Activated CD4-positive, alpha-beta T cell treated with anti-CD3 and anti-CD28 coated beads, Interleukin-2, amount 50 U/mL, for 1 hour (primary cell): ENCODE measurements at regions not wholly inside any gene's neighbourhood (a gene's known extent, or its start where the extent isn't known, plus 50 kb on each side); places are given as distances from the start of the nearest gene placed in this dataset.

Experiments
- DNase-seq: peaks from one replicate; pipeline ENCODE4 v3.0.0-alpha.2; 2020

DNA sequence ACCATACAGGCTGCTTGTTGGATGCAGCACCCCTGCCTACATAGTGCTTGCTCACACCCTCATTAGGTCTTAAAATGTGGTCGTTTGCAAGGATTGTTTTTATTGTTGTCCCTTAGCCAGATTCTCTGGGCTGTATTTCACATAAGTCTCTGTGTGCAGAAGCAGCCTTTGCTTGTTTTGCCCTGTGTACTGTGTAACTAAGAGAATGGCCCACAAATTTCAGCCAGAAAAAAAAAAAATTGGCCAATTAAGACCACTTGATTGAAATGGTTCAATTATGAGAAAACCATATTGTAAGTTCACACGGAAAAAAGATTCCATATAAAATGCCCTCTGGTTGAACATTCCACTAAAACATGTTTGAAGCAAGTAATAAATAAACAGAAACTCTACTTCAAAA is 377.1 kb upstream of the SOX11 start:
- DNase-seq: no peak

DNA sequence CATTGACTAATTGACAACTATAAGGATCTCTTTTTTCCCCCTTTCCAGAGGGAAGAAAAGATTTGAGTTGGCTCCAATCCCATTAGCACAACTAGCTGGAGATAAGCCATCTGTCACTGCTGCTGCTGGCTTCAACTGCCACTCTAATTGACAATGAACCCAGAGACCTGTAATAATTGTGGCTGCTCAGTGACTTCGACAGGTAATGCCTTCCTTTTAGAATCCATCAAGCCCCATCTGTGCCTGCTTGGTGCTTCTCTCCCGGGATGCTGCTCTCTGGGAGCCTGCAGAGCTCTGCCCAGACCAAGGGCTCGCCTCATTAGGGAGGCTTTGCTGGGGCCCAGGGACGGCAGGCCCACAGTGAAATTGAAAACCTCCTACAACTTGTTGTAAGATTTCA is 376.7 kb upstream of the SOX11 start:
- no peak for DNase-seq

DNA sequence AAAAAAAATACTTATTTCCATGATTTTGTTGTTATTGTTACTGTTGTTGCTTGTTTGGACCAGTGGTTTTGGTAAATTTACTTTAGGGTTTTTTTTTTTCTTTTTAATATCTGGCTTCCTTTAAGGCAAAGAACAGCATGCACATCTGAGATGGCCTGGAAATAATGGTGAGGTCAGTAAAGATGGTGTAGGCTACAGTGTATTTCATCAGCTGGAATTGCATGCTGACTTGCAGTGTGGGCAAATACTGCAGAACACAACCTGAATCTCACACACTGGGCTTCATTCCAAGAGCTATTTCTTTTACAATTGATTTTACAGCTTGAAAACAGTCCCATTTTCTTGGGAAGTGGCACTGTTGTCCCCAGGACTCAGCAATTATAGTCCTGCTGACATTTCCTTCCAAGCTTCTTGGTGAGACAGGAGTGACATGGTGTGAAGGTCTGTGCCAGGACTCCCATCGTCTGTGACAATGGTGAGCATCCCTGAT is 376.1 kb upstream of the SOX11 start:
- no peak for DNase-seq

DNA sequence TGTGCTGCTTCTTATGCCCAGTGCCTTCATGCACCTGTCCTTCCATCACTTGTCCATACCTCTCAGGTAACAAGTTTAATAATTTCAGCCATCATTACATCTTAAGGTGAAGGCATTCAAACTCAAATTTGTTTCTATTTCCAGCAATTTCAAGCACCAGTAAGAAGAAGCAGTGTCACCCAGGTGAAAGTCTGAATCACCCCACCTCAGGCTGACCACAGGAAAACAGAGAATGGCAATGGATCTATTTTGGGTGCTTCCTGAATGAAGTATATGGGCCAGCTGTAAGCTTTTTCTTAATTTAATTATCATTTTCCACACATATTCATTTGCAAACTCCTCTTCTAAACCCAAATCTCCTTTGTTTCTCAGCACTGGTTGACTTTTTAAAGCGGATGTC is 372.7 kb upstream of the SOX11 start:
- DNase-seq: no peak

DNA sequence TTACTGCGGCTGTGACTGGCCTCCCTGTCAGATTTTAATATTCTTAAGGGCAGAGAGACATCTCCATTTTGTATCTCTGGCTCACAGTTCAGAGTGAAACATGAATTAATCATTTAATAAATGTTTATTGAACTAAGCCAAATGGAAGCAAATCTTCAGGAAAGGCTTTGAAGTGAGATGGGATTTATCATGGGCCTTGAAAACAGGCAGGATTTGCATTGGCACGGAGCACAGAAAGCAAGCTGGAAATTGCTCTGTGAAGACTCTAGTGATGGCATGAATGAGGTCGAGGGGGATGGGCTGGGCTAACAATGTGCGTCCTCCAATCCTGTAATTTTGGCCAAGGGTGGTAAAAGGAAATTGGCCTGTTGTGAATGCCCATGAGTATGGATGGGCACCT is 369.8 kb upstream of the SOX11 start:
- DNase-seq: no peak

DNA sequence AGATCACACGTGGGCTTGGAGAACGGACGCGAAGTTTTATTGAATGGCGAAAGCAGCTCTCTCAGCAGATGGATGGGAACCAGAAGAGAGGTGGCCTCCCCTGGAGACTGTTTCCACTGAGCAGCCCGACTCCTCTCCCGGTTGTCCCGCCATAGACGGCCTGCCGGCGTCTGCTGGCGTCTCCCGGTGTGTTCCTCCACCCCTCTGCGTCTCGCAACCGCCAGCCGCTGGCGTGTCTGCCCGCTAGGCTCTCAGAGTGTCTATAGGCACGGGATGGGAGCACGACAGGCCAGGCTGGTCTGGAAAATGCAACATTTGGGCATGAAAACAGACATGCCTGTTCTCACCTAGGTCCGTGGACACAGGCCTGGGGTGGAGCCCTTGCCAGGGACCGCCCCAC is 366.7 kb upstream of the SOX11 start:
- no peak for DNase-seq

DNA sequence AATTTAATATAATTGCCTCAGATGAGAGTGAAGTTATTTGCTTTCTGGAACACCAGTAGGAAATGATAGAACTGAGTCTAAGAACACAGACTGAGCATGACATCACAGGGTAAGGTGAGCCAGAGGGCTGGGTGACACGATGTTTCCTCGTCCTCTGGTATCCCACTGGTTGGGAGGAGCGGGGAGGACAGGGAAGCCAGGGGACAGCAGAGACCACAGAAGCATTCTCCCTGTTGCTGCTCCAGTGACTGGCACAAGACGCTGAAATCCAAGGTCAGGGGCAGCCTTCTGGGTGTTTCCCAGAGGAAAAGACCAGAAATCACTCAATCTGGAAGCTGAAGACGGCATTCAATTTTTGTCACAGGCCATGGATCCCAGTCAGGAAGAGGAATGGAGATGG is 363.4 kb upstream of the SOX11 start:
- no peak for DNase-seq

DNA sequence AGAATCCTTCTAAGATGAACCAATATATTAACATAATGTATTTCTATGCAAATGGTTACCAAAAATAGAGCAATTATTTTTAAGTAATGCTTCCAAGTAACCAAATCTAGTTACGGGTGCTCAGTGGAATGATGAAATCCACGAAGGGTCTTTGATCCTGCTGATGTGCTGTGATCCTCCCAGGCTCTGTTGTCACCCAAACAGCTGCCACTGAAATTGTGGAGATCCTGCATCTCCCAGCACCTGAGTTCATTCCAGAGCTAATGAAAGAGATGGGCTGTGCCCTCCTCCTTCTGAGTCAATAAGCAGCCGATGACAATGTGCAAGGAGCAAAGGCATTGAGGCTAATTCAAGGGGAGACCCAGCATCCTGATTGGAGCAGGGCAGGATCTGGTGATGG is 362.4 kb upstream of the SOX11 start:
- DNase-seq: no peak

DNA sequence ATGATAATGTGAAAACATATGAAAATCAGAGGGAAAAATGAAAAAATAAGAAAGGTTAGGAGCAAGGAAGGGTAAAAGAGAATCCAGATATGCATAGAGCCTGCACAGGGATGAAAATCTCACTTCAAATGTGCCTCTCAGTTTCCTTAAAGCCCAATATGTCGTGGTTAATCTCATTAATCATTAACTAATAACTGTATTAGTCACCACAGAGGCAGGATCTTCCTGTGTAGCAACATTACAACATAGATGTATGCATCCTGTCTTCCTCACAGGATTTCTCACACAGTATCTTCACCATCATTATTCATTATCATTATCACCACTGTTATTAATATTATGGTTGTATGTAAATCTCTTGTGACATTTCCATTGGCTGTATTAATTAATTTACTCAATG is 361.2 kb upstream of the SOX11 start:
- no peak for DNase-seq

DNA sequence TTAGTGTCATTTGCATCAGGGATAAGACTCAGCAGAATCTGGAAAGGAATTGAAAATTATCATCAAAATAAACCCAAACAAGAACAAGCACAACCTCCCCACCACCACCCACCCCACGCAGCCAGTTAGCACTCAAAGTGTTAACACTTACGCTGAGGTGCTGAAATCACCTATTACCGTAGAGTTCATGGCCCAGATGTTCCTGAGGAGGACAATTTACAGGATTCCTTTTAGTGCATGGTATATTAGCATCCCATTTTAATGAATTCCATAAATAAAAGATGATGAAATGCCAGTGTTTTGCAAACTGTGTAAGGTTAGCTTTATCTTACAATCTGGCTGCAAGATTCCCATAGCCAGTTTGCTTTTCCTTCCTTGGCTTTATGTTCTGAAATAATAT is 359.3 kb upstream of the SOX11 start:
- DNase-seq: no peak

DNA sequence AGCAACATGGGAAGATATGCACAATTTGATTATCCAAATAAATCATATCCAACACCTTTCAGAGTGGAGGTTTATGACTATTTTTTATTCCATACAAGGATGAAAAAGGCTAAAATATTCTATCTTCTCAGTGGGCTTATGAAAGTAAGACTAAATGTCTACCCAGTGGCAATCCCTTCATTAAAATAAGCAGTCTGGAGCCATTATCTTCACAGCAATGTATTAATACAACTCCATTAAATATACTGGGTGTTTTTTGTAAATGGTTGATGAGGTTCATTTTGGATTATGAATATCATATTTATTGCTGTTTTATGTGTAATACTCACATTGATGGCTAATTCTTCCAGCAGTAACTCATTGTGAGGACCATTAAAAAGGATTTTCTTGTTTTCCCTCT is 352.7 kb upstream of the SOX11 start:
- no peak for DNase-seq

DNA sequence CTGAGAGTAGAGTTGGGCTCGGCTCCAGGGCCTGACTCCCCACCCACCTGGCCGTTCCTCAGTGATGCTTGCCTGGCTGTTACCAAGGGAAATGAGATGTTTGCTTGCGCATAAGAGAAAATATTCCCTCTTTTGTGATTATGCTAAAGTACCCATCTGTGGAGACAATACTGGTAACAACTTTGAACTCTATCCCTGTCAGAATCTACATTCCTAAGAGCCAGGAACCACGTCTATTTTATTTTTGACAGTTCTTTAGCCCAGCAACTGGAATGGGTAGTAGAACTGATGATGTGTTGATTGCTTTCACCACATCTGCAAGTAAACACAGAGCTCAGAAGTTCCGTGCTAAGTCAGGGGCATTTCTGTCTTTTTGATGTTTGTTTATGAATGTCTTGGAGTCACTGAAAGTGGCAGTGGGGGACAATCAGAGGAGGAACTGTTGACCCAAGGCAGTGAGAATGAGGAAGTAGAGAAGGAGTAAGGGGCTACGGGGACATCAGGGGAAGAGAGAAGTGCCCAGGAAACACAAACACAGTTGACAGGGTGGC is 348.3 kb upstream of the SOX11 start:
- DNase-seq: no peak

DNA sequence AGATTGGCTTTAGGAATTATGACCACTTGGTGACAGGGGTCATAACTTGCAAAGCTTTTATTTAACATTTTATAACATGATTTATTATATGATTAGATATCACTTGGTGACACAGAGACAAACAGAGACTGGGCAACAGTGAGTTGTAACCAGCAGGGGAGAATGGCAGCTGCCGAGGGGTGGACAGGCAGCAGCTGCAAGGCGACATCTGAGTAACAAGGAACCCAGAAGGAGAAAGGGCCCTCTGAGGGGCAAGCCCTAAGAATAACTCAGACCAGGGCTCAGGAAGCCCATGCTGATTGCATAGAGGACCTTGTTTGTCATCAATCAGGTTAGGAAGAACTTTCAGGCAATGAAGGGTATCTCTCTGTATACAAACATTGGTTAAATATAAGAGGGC is 339.9 kb upstream of the SOX11 start:
- DNase-seq: no peak

DNA sequence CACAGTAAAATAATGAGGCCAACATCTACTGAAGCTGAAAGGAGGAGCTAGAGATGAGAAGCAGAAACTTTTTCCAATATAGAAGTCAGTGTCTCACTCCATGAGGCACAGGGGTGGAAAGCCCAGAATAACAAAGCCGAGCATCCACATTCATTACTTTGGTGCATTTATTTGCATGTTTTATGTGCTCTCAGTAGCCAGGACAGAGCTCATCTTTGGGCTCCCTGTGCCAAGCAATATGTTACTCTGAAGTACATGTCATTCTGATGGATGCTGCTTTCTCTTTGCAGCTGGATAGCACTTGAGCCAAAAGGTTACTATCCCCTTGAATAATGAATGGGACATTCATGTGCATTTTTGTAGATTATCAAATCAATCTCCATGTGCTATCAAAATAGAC is 338.6 kb upstream of the SOX11 start:
- DNase-seq: no peak

DNA sequence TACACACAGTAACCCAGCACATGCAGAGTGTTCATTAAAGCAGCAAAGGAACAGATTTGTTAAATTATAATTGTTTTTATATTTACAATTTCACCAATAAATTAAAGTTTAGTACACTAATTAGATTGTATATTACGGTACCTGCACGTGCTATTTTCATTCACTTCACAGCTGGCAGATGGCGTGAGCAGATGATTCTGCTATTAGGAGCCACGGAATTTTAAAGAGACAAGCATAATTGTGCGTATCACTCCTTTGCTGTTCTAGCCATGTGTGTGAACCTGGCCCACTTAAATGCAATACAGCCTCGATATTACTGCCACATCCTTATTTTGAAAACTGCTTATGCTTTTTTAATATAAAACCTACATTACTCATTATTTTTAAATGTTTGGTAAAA is 332.8 kb upstream of the SOX11 start:
- no peak for DNase-seq

DNA sequence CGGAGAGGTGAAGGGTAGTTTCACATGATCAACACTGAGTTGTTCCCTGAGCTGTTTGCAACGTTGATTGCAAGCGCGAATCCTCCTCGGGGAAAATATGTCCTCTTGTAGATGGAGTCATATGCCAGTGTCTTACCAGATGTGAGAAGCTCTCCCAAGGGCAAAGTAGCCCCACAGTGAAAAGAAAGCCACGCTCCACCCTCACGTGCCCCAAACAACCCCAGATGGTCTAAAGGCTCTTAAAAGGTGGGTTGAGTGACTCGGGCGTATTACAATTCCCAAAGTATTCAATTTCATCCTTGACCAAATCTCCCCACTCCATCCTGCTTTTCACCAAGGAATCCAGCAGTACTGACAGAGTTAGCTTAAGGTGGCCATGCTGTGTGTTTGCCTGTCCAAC is 332.1 kb upstream of the SOX11 start:
- no peak for DNase-seq

DNA sequence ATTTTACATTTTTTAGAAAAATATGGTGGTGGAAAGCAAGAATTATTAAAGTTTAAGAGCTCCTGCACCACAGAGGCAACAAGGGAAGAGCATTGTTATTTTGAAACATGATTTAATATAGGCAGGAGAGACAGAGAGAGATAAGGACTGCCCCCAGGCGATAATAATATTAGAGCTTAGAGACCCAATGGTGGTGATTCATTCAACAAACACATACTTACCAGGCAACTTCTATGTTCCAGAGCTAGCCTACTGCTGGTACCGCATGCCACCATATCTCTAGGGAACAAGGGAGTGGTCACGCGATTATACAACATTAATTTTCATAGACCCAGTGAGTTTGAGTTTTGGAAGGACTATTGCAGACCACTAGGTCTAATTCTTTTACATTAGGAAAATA is 327.8 kb upstream of the SOX11 start:
- no peak for DNase-seq

DNA sequence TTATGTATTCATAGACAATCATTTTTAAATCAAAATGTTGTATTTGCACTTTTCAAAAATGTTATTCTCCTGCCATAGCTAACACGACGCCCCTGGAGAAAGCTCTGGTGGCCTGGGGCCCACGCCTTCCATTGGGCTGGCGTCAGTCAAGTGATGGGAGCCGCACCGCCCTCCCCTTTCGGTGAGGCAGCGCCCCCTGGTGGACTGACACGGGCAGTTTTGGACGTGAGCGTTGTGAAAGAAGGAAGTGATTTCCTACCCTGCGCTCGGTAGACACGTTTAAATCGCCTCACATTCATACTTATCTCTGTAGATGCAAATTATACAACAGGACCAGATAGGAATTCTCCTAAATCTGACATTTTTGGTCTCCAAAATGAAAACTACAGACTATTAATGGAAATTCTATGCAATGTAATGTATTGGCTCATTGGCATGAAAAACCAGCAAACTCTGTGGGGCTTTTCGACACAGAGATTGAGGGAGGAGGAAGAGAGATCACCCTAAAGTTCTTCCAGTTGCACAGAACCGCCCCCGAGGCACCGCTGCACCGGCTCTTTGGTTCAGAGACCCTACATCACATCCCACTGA is 326.2 kb upstream of the SOX11 start:
- DNase-seq: peak; percentile 6

DNA sequence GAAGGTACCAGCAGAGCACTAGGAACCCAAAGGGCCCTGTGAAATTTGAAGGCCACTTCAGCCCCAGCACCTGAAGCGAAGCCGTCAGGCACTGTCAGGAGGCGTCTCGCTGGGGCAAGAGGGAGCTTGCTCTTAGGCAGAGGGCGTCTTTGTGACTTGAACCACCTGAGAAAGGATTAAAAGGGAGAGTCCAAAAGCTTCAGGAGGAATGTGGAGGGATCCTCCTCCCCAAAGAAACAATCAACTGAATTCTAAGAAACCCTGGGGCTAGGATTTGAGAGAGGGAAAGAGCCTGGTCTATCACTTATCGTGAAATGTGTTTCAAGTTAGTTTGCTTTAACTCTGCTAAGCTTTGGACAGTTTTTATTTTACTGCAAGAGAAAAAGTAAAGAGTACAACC is 324.9 kb upstream of the SOX11 start:
- no peak for DNase-seq

DNA sequence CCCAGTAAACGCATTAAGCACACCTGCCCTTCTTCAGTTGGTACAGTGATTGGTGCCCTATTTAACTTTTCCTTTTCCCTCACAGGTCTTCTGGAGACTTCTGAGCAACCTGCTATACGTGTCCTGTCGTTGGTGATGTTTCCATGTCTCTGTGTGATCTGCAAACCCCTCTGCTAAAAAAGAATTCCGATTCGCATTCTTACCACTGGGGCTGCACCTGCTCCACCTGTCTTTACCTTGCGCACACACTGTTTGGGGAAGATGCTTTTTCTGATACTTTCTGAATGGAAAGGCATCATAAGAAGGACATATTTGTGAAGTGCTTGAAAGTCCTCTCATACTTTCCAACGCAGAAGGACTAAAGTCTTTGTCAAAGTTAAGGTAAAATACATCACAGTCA is 323.9 kb upstream of the SOX11 start:
- no peak for DNase-seq

DNA sequence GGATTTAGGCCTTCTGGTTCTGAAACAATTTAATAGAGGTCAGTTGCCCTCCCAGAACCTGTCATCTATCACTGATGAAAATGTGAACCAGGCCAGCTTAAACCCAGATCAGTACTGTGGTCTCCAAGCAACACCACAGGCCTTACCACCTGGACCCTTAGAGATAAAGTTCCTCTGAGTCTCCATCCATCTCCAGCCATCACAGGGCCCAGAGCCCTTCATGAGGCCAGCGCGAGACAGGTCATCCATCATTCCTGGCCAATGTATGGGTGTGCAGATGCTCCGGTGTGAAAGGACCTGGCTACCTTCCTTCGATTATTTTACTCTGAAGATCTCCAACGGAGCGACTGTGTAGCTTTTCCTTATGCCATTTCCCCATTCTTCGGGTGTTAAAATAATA is 322.7 kb upstream of the SOX11 start:
- DNase-seq: no peak

DNA sequence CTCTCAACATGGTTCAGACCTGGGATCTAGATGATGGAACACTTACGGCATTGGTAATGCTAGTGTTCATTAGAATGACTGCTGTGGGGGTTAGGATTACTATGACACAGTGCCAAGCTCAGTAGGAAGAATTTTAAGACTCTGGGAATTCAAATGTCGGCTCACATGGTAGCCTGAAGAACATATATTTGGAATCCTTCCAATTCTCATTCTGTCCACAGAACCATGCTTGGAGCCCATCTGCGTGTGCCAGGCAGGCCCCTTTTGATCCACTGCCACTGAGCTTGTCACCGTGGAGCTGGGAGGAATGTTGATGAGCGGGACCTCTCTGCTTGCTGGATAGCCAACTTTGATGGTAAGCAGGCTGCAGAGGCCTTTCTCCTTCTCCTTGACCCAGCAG is 322.0 kb upstream of the SOX11 start:
- DNase-seq: no peak

DNA sequence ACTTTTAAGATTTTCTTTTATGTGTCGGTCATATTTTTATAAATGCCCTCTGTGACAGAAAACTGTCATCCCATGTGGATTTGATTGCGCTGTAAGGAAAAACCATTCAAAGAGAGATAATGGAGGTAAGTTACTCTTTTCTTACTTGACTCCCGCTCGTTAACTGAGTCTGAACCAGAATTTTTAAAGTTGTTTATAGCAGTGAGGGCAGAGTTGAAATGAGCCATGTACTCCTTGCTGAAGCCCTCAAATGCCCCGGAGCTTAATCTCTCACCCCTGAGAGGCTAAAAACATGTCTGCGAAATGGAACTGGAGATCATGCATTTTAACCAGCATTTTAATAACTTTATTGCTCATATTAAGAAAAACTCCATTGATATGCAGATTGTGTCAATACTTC is 320.0 kb upstream of the SOX11 start:
- no peak for DNase-seq

DNA sequence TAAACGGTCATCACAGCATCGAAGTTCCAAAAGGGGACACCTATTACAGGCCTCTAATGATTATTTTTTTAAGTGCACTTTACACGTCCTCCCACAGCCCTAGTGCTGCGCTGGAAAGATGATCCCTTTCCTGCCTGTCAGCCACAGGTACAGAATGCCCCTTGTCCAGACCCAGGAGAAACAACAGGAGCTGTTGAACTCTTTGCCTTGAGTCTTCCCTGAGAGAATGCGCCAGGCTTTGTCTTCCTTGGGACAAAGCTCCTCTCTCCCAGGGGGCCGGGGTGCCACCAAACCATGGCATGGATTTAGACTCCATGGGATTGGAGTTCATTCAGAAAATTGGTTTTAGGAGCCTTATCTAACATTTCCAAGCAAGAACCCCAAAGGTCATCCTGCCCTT is 319.0 kb upstream of the SOX11 start:
- DNase-seq: no peak

DNA sequence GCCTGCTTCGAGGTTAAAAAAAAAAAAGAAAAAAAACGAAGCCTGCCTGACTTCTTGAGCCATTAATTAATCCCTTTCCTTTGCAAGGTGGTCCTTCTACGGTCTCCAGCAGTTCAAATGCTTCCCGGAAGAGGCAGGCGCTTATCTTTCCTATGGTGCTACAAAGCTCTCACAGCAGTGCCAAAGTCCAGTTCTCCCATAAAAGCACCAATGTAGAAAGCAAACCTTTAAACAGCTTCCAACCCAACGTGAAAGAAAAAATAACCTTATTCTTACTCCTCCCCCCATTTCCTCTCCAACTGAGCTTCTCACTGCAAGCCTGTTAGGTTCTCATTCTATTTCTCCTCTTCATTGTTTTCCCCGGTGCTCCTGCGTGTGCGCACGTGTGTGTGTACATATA is 317.4 kb upstream of the SOX11 start:
- DNase-seq: no peak

DNA sequence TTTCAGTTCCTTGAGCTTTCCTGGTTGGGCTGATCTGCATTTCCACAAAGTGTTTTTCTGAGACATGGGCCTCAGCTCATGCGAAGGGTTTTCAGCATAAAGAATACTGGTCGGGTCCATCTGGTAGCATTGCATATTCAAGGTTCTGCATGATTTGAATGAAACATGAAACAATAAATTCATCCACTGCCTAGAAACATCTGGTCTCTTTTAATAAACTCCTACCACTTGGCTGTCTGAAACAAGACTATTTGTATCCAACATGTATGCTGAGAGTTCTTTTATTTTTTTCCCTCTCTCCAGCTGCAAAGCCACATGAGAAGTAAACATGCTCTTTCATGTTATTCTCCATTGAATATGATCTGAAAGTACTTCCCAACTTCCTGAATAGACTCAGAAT is 314.9 kb upstream of the SOX11 start:
- DNase-seq: no peak
